H9 (cell line): ENCODE measurements at regions not wholly inside any gene's neighbourhood (a gene's known extent, or its start where the extent isn't known, plus 50 kb on each side); places are given as distances from the start of the nearest gene placed in this dataset.

Experiments used
- DNase-seq: peaks from one replicate; pipeline ENCODE4 v3.0.0-alpha.2; 2017
- H2AFZ ChIP-seq: one replicate; pipeline ENCODE4 v1.6.1; 2013; ENCODE audit warnings: mild to moderate bottlenecking, low read length, control low read depth, moderate library complexity
- H2AK5ac ChIP-seq: 2 replicates; pipeline ENCODE4 v1.6.1; 2013; ENCODE audit warnings: low read length, control low read depth, mixed read lengths; ENCODE audit not compliant: insufficient read length
- H2BK120ac ChIP-seq: one replicate; pipeline ENCODE4 v1.6.1; 2013; ENCODE audit warnings: low read depth, mild to moderate bottlenecking, low read length, control low read depth, inconsistent platforms; ENCODE audit not compliant: poor library complexity, severe bottlenecking
- H2BK12ac ChIP-seq: 2 replicates; pipeline ENCODE4 v1.6.1; 2013; ENCODE audit warnings: low read length, control low read depth, mixed read lengths, low read depth; ENCODE audit not compliant: insufficient read length
- H2BK15ac ChIP-seq: 2 replicates; pipeline ENCODE4 v1.6.1; 2013; ENCODE audit warnings: low read depth, low read length, control low read depth
- H2BK20ac ChIP-seq: one replicate; pipeline ENCODE4 v1.6.1; 2013; ENCODE audit warnings: low read depth, mild to moderate bottlenecking, low read length, control low read depth, inconsistent platforms; ENCODE audit not compliant: poor library complexity, severe bottlenecking
- H2BK5ac ChIP-seq: 2 replicates; pipeline ENCODE4 v1.6.1; 2013; ENCODE audit warnings: low read length, control low read depth, mixed read lengths; ENCODE audit not compliant: insufficient read length
- H3K14ac ChIP-seq: 2 replicates; pipeline ENCODE4 v1.6.1; 2013; ENCODE audit warnings: low read length, control low read depth; ENCODE audit not compliant: insufficient read depth
- H3K18ac ChIP-seq: 2 replicates; pipeline ENCODE4 v1.6.1; 2013; ENCODE audit warnings: low read depth, mild to moderate bottlenecking, mixed read lengths, low read length, control low read depth; ENCODE audit not compliant: insufficient read length
- H3K23ac ChIP-seq: 2 replicates; pipeline ENCODE4 v1.6.1; 2013; ENCODE audit warnings: low read length, control low read depth, mixed read lengths, low read depth; ENCODE audit not compliant: insufficient read length
- H3K23me2 ChIP-seq: 2 replicates; pipeline ENCODE4 v1.6.1; 2013; ENCODE audit warnings: low read depth, mild to moderate bottlenecking, mixed read lengths, low read length, control low read depth; ENCODE audit not compliant: insufficient read length, poor library complexity, severe bottlenecking
- H3K27ac ChIP-seq: 2 replicates; pipeline ENCODE4 v1.5.1; 2013; ENCODE audit warnings: low read length, control low read depth, mixed read lengths, low read depth; ENCODE audit not compliant: insufficient read length
- H3K27me3 ChIP-seq: 2 replicates; pipeline ENCODE4 v1.6.1; 2013; ENCODE audit warnings: low read length, control low read depth, inconsistent platforms; ENCODE audit not compliant: insufficient read depth
- H3K4ac ChIP-seq: 2 replicates; pipeline ENCODE4 v1.6.1; 2013; ENCODE audit warnings: low read depth, mild to moderate bottlenecking, control low read depth, inconsistent platforms, low read length, moderate library complexity
- H3K4me1 ChIP-seq: 2 replicates; pipeline ENCODE4 v1.6.1; 2013; ENCODE audit warnings: low read length, control low read depth, inconsistent platforms; ENCODE audit not compliant: insufficient read depth
- H3K4me2 ChIP-seq: 2 replicates; pipeline ENCODE4 v1.6.1; 2013; ENCODE audit warnings: low read length, control low read depth, mixed read lengths; ENCODE audit not compliant: insufficient read length, insufficient read depth
- H3K56ac ChIP-seq: 2 replicates; pipeline ENCODE4 v1.6.1; 2013; ENCODE audit warnings: low read depth, mild to moderate bottlenecking, mixed read lengths, low read length, control low read depth; ENCODE audit not compliant: insufficient read length
- H3K79me1 ChIP-seq: 2 replicates; pipeline ENCODE4 v1.6.1; 2013; ENCODE audit warnings: low read depth, mild to moderate bottlenecking, moderate library complexity, low read length, control low read depth, inconsistent platforms; ENCODE audit not compliant: insufficient read depth, poor library complexity, severe bottlenecking
- H3K79me2 ChIP-seq: 2 replicates; pipeline ENCODE4 v1.6.1; 2013; ENCODE audit warnings: low read length, control low read depth, inconsistent platforms; ENCODE audit not compliant: insufficient read depth
- H3K9ac ChIP-seq: 2 replicates; pipeline ENCODE4 v1.6.1; 2013; ENCODE audit warnings: low read length, control low read depth, mixed read lengths; ENCODE audit not compliant: insufficient read length; ENCODE audit errors: extremely low read depth
- H3K9me3 ChIP-seq: one replicate; pipeline ENCODE4 v1.6.1; 2013; ENCODE audit warnings: low read depth, low read length, inconsistent platforms; ENCODE audit not compliant: control insufficient read depth
- H3T11ph ChIP-seq: one replicate; pipeline ENCODE4 v1.6.1; 2013; ENCODE audit warnings: mild to moderate bottlenecking, low read length, control low read depth, inconsistent platforms
- H4K20me1 ChIP-seq: one replicate; pipeline ENCODE4 v1.6.1; 2013; ENCODE audit not compliant: control insufficient read depth, insufficient read length, insufficient read depth
- H4K5ac ChIP-seq: 2 replicates; pipeline ENCODE4 v1.6.1; 2013; ENCODE audit warnings: low read depth, mild to moderate bottlenecking, mixed read lengths, low read length, control low read depth; ENCODE audit not compliant: insufficient read length
- H4K8ac ChIP-seq: replicated peaks from 2 replicates; pipeline ENCODE4 v1.6.1; 2013; ENCODE audit warnings: low read length, control low read depth, mixed read lengths, low read depth; ENCODE audit not compliant: insufficient read length
- H4K91ac ChIP-seq: 2 replicates; pipeline ENCODE4 v1.6.1; 2013; ENCODE audit warnings: low read depth, mild to moderate bottlenecking, moderate library complexity, mixed read lengths, low read length, control low read depth; ENCODE audit not compliant: insufficient read length
- H3K27ac Mint-ChIP-seq, 3 experiments: 2 replicates in 2 of 3; 3 replicates in 1 of 3; pipeline ENCODE4 v1.8.0; 2020 to 2021; ENCODE audit warnings: mixed read lengths in 3 of 3, mild to moderate bottlenecking in 1 of 3, moderate library complexity in 1 of 3
- H3K27me3 Mint-ChIP-seq: 2 replicates; pipeline ENCODE4 v1.8.0; 2021; ENCODE audit warnings: low read depth, mild to moderate bottlenecking, moderate library complexity, mixed read lengths
- H3K36me3 Mint-ChIP-seq, 3 experiments: 2 replicates in 2 of 3; 3 replicates in 1 of 3; pipeline ENCODE4 v1.8.0; 2020 to 2021; ENCODE audit warnings: low read depth in 3 of 3, mixed read lengths in 3 of 3; ENCODE audit not compliant: insufficient read depth in 1 of 3
- H3K4me1 Mint-ChIP-seq, 2 experiments: 2 replicates each; pipeline ENCODE4 v1.8.0; 2020; ENCODE audit warnings: mixed read lengths in 2 of 2
- H3K4me3 Mint-ChIP-seq, 2 experiments: 2 replicates in 1 of 2; 3 replicates in 1 of 2; pipeline ENCODE4 v1.8.0; 2020 to 2021; ENCODE audit warnings: mild to moderate bottlenecking in 2 of 2, mixed read lengths in 2 of 2, moderate library complexity in 1 of 2
- H3K9me3 Mint-ChIP-seq, 2 experiments: 2 replicates in 1 of 2; 3 replicates in 1 of 2; pipeline ENCODE4 v1.8.0; 2020; ENCODE audit warnings: mild to moderate bottlenecking in 2 of 2, mixed read lengths in 2 of 2, moderate library complexity in 1 of 2
- WGBS: extraction: QIAGEN DNeasy Blood & Tissue Kit; methylation state at CpG from one replicate; pipeline ENCODE4 v1.1.7; 2013; ENCODE audit warnings: missing lambda C conversion rate, low lambda C conversion rate, mixed read lengths; ENCODE audit not compliant: insufficient read length; ENCODE audit errors: extremely low coverage; 5-methylcytosine and 5-hydroxymethylcytosine counted together
- TF ChIP-seq, protein P1 (sequence below): fragments of 200-600 bp; sonication (generic); conservative IDR thresholded peaks from 3 replicates; pipeline ENCODE4 v1.8.0; 2021; ENCODE audit warnings: antibody characterized with exemption, mild to moderate bottlenecking

DNA sequence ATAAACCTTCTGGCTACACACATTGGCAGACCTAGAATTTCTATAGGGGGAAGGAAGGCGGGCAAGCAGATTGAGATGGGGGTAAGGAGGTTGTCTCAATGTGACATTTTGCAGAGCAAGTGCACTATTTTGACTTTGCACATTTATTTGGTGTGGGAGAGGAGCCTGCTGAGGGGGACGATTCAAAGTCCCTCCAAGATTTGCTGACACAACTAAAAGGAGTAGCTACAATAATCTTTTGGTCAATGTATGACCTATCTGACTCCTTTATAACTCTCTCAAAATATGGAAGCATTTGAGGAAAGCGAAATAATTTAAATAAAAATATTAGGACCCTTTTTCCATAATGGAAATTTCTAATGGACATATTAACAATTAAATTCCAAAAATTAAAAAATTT is 274.9 kb upstream of the PPARGC1A start:
- H4K20me1 ChIP-seq, result no peaks in the 10 kb centered on the region
- no peak overlapping the region for H4K91ac ChIP-seq
- no peak overlapping the region for H4K5ac ChIP-seq
- no peak overlapping the region for H3K9ac ChIP-seq
- H3K9me3 ChIP-seq, result no peaks in the 10 kb centered on the region
- H3T11ph ChIP-seq, result no peak overlapping the region
- no peak overlapping the region for H3K18ac ChIP-seq
- Mint-ChIP-seq H3K4me3 (no peak overlapping the region), H3K36me3 (no peaks in the 10 kb centered on the region), H3K4me1 (peaks cover 2% of the 10 kb centered on the region in 2 experiments; a peak in 3 of 4 replicates), H3K9me3 (no peaks in the 10 kb centered on the region), H3K27me3 (no peaks in the 10 kb centered on the region; the same call in 1 of the 2 replicates), H3K27ac (no peak overlapping the region)
- TF ChIP-seq, protein P1, sequence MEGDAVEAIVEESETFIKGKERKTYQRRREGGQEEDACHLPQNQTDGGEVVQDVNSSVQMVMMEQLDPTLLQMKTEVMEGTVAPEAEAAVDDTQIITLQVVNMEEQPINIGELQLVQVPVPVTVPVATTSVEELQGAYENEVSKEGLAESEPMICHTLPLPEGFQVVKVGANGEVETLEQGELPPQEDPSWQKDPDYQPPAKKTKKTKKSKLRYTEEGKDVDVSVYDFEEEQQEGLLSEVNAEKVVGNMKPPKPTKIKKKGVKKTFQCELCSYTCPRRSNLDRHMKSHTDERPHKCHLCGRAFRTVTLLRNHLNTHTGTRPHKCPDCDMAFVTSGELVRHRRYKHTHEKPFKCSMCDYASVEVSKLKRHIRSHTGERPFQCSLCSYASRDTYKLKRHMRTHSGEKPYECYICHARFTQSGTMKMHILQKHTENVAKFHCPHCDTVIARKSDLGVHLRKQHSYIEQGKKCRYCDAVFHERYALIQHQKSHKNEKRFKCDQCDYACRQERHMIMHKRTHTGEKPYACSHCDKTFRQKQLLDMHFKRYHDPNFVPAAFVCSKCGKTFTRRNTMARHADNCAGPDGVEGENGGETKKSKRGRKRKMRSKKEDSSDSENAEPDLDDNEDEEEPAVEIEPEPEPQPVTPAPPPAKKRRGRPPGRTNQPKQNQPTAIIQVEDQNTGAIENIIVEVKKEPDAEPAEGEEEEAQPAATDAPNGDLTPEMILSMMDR, result no peak
- H3K4ac ChIP-seq, result no peak overlapping the region
- no CpG with 5 or more reads among the region's 3 CpGs for WGBS
- no peaks in the 10 kb centered on the region for H3K23me2 ChIP-seq
- no peak overlapping the region for H2AFZ ChIP-seq
- H4K8ac ChIP-seq, result no peak overlapping the region
- H2BK5ac ChIP-seq, result no peak overlapping the region
- no peak for DNase-seq
- H3K79me2 ChIP-seq, result no peaks in the 10 kb centered on the region
- no peak overlapping the region for H2BK120ac ChIP-seq
- no peak overlapping the region for H3K27ac ChIP-seq
- no peak overlapping the region for H2AK5ac ChIP-seq
- no peak overlapping the region for H3K56ac ChIP-seq
- no peak overlapping the region for H3K23ac ChIP-seq
- no peak overlapping the region for H3K14ac ChIP-seq
- no peak overlapping the region for H2BK20ac ChIP-seq
- H2BK15ac ChIP-seq, result no peak overlapping the region
- no peaks in the 10 kb centered on the region for H3K79me1 ChIP-seq
- no peaks in the 10 kb centered on the region for H3K27me3 ChIP-seq
- H3K4me2 ChIP-seq, result no peak overlapping the region
- no peak overlapping the region for H2BK12ac ChIP-seq
- no peaks in the 10 kb centered on the region for H3K4me1 ChIP-seq
